Panc1 (cell line): ENCODE measurements at regions not wholly inside any gene's neighbourhood (a gene's known extent, or its start where the extent isn't known, plus 50 kb on each side); places are given as distances from the start of the nearest gene placed in this dataset.
"Not testable (repeated sequence)": the region's sequence is repeated elsewhere in the genome, so short reads cannot be mapped to it uniquely, and the experiment has no call there.

Source experiments
- ATAC-seq: fragments of 200-7000 bp; cut with Tn5 transposase; 2 replicates; pipeline ENCODE4 v1.9.1; 2020; ENCODE audit warnings: mild to moderate bottlenecking, moderate library complexity
- BruUV-seq: library from RNA; stranded (reverse); fragments of 400-500 nt; replicated peaks from 2 replicates; lab custom pipeline; 2021; lab: Mats Ljungman, UMichigan
- CTCF ChIA-PET: fragments of 300-600 bp; sonication (Branson Sonifier 250); formaldehyde crosslinking; loops from one replicate; lab custom pipeline; 2022; ENCODE audit warnings: antibody characterized with exemption; lab: Charles Lee
- POLR2A ChIA-PET: fragments of 300-600 bp; sonication (Branson Sonifier 250); formaldehyde crosslinking; loops from one replicate; lab custom pipeline; 2022; ENCODE audit warnings: antibody characterized with exemption; lab: Charles Lee
- DNase-seq: peaks from one replicate; pipeline ENCODE4 v3.0.0-alpha.2; 2010; ENCODE audit warnings: low read depth, low spot score
- H3K27ac ChIP-seq: 2 replicates; pipeline ENCODE4 v1.5.1; 2011; ENCODE audit warnings: mild to moderate bottlenecking, low read length, inconsistent platforms
- H3K27me3 ChIP-seq: fragments of 200-500 bp; sonication (Bioruptor generic); 2 replicates; pipeline ENCODE4 v1.6.0; 2014; ENCODE audit warnings: low read length, inconsistent platforms; ENCODE audit not compliant: control insufficient read depth, insufficient read depth
- H3K36me3 ChIP-seq: fragments of 200-500 bp; sonication (Bioruptor generic); 2 replicates; pipeline ENCODE4 v1.5.1; 2014; ENCODE audit warnings: inconsistent platforms, mild to moderate bottlenecking, low read length, moderate library complexity; ENCODE audit not compliant: control insufficient read depth, insufficient read depth
- H3K4me1 ChIP-seq: 2 replicates; pipeline ENCODE4 v1.5.1; 2011; ENCODE audit warnings: inconsistent platforms, mild to moderate bottlenecking, low read length, moderate library complexity; ENCODE audit not compliant: control insufficient read depth, insufficient read depth
- H3K4me3 ChIP-seq, 2 experiments: 2 replicates each; pipeline ENCODE4 v1.5.1; 2011 to 2012; ENCODE audit warnings: low read depth in 2 of 2, low read length in 2 of 2, mild to moderate bottlenecking in 2 of 2, inconsistent platforms in 1 of 2, moderate library complexity in 1 of 2
- H3K9me3 ChIP-seq: fragments of 200-500 bp; sonication (Bioruptor generic); 2 replicates; pipeline ENCODE4 v1.5.1; 2014; ENCODE audit warnings: low read depth, mild to moderate bottlenecking, inconsistent platforms, low read length, moderate library complexity; ENCODE audit not compliant: control insufficient read depth, insufficient read depth
- CTCF ChIP-seq: fragments of 450-650 bp; IDR thresholded peaks from 2 replicates; pipeline ENCODE4 v1.5.1; 2017; ENCODE audit warnings: mild to moderate bottlenecking
- POLR2AphosphoS5 ChIP-seq: IDR thresholded peaks from 2 replicates; pipeline ENCODE4 v1.6.1; 2012; ENCODE audit warnings: mild to moderate bottlenecking, low read depth, low read length, moderate library complexity
- REST ChIP-seq, 2 experiments: IDR thresholded peaks; 2 replicates each; pipeline ENCODE4 v1.6.1; 2011 to 2012; ENCODE audit warnings: low read depth in 2 of 2, control low read depth in 1 of 2, low read length in 1 of 2, mild to moderate bottlenecking in 1 of 2, moderate library complexity in 1 of 2; ENCODE audit not compliant: insufficient read depth in 1 of 2
- SIN3A ChIP-seq: IDR thresholded peaks from 2 replicates; pipeline ENCODE4 v1.6.1; 2012; ENCODE audit warnings: low read depth, mild to moderate bottlenecking, low read length, moderate library complexity, borderline replicate concordance; ENCODE audit not compliant: insufficient read depth
- TCF7L2 ChIP-seq: IDR thresholded peaks from 2 replicates; pipeline ENCODE4 v1.6.1; 2011; ENCODE audit warnings: mild to moderate bottlenecking, low read depth, low read length, inconsistent platforms
- in situ Hi-C: cut with HindIII; loops from 2 replicates; pipeline ENCODE4 v1.10.0; 2016; ENCODE audit warnings: low sequenced_read_pairs, low pct_unique_long_range_greater_than_20kb
- intact Hi-C: fragments of 100-400 bp; cut with micrococcal nuclease; formaldehyde crosslinking; loops from one replicate; pipeline ENCODE4 v1.10.0; 2022; ENCODE audit not compliant: unreplicated experiment

- POLR2A ChIA-PET, H3K27ac ChIP-seq, H3K4me1 ChIP-seq, ATAC-seq, H3K27me3 ChIP-seq, CTCF ChIA-PET, H3K36me3 ChIP-seq, H3K9me3 ChIP-seq, BruUV-seq, DNase-seq, intact Hi-C loops, in situ Hi-C loops: not testable (repeated sequence)
- H3K4me3 ChIP-seq, result peak overlapping the region; percentile 20 to 32
Measured at GRCh38 chr2:53586733-53587612, 180.6 kb upstream of the CHAC2 start.

- DNase-seq (no peak), ATAC-seq (no peak)
- H3K4me1 ChIP-seq, result no peaks in the 10 kb centered on the region
- no peaks in the 10 kb centered on the region for H3K36me3 ChIP-seq
- in situ Hi-C loops, result no loop called here
- no peak overlapping the region for H3K27ac ChIP-seq
- no peaks in the 10 kb centered on the region for H3K9me3 ChIP-seq
- intact Hi-C loops, result no loop called here
- H3K4me3 ChIP-seq, result no peak overlapping the region
- TF ChIP-seq REST (IDR thresholded peaks at IDR 0.05; ENCODE audit: insufficient read depth in 1 of 2, low read depth in 2 of 2, low read length in 1 of 2) (no peak), POLR2AphosphoS5 (no peak), CTCF (no peak), TCF7L2 (no peak), SIN3A (no peak)
- no peaks in the 10 kb centered on the region for H3K27me3 ChIP-seq
- ChIA-PET POLR2A (no interaction called here), CTCF (no interaction called here)
- no TSS peak for BruUV-seq
Measured at GRCh38 chr2:53584986-53585385, 182.6 kb upstream of the CHAC2 start.

- no peaks in the 10 kb centered on the region for H3K36me3 ChIP-seq
- H3K4me3 ChIP-seq, result no peak overlapping the region
- CTCF ChIA-PET, result no interaction called here
- no peak for TF ChIP-seq REST (IDR thresholded peaks at IDR 0.05; ENCODE audit: insufficient read depth in 1 of 2, low read depth in 2 of 2, low read length in 1 of 2)
- no peaks in the 10 kb centered on the region for H3K9me3 ChIP-seq
- no peaks in the 10 kb centered on the region for H3K27me3 ChIP-seq
- DNase-seq, result no peak
- no peak for ATAC-seq
- H3K4me1 ChIP-seq, result no peaks in the 10 kb centered on the region
- intact Hi-C loops, result no loop called here
- no peak overlapping the region for H3K27ac ChIP-seq
- BruUV-seq, result no TSS peak
- POLR2A ChIA-PET, result no interaction called here
- in situ Hi-C loops, result no loop called here
Measured at GRCh38 chr2:53583583-53583982, 184.0 kb upstream of the CHAC2 start.
